HG03097 (cell line): ENCODE measurements at regions not wholly inside any gene's neighbourhood (a gene's known extent, or its start where the extent isn't known, plus 50 kb on each side); places are given as distances from the start of the nearest gene placed in this dataset.

Experiments used
- ATAC-seq: cut with Tn5 transposase; IDR thresholded peaks from one replicate; pipeline ENCODE4 v1.9.1; 2021; ENCODE audit not compliant: unreplicated experiment, low FRiP score

DNA sequence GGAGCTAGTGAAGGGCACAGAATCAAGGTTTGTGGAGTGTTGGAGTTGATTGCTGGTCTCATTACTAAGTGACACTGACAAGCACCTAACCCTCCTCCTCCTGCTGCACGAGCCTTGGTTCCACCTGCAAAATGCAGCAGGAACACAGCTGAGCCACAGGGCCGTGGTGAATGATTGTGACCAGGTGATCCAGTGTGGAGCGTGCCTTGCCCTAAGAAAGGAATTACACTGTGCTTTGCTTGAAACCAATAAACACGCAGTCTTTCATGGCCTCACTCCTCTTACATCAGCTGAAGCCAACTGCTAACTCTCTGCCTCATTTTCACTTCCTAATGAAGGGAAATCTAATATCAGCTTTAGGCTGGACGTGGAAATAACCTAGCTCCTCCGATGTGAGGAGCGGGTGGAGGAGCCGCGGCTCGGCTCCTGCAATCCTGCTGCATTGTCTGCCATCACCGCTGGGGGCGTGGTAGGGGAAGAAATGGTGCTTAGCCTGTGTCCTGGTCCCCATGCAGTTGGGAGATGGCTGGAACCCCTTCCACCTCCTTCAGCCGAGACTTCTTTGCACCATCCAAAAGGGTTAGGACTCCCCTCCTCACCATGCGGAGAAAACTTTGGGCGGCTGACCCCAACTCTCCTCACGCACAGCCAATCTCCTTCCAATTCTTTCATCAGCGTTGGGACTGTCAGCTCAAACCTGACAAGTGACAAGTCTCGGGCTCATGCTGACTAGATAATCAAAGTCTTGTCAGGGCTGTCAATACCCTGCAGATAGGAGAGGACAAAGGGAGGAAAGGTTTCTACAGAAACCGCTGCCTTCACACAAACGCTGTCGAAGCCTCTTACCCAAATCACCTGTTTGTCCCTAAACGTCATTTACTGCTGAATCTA is 427.9 kb downstream of the ZNF536 start:
- no peak for ATAC-seq

DNA sequence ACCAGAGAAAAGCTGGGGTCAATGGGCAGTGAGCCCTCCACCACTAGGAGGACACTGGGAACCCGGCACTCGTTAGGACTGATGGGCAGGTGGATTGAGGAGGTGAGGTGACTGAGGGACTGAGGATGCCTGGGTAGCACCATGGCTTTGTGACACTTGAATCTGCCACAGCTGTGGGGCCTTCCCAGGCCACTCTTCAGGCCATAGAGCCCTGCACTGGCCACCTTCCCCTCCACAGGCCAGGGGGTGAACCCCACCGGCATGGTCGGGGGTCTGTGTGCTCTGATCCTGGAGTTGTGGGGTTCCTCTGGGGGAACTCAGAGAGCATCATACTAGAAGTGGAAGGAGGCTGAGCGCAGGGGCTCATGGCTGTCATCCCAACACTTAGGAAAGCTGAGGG is 423.5 kb downstream of the ZNF536 start:
- no peak for ATAC-seq

DNA sequence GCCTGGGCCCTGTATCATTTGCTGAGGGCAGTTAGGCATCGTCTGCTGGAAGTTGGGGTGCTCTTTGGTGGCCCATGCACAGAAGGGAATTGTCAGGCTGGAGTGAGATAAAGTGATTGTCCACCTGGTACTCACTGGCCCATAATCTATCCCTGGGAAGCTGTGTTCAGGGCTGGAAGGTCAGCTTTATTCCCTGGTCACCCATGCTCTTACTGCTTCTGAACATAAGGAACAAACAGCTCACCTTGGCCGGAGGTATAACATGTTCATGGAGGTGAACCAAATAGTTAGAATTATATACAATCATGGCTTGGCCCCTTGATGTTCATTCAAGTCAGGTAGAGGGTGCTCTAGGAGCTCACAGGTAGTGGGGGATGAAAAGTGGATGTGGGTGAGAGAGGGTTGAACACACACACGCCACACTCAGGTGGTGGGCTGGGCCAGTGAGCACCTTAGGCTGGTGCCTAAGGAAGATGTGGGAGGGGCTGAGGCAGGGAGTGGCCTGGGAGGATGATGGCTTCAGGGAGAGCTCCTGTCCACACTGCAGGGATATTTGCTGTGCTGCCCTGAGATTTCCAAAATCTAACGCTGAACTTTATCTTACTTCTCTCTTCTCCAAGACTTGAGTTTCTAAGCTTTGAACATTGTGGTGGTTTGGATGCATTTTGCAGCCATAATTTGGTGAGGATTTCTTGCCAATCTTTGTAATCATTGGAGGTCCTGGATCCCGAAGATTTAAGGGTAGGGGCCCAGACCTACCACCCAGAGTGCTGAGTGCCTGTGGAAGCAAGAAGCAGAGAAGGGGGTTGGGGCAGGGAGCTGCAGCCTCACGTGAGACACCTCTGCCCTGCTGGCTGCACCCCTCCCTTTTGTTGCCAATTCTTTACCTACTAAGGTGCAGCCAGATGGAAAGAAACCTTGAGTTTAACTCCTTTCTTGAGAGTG is 420.6 kb downstream of the ZNF536 start:
- no peak for ATAC-seq

DNA sequence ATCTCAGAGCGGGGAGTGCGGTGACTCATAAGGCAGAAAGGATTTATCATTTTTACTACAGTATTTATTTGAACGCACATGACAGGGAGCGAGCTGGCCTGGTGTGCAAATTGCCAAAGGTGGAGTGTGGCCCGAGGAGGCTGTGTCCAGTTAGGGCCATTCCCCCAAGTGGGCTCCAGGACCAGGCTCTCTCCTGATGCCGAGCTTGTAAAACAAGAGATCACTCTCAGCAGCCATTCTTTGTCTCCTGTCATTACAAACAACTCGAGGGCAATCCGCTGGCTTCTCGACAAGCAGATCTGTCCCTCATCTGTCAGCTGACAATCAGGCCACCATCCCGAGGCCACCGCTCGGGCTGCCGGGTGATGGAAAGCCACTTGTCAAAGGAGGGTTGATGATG is 418.9 kb downstream of the ZNF536 start:
- ATAC-seq = no peak

DNA sequence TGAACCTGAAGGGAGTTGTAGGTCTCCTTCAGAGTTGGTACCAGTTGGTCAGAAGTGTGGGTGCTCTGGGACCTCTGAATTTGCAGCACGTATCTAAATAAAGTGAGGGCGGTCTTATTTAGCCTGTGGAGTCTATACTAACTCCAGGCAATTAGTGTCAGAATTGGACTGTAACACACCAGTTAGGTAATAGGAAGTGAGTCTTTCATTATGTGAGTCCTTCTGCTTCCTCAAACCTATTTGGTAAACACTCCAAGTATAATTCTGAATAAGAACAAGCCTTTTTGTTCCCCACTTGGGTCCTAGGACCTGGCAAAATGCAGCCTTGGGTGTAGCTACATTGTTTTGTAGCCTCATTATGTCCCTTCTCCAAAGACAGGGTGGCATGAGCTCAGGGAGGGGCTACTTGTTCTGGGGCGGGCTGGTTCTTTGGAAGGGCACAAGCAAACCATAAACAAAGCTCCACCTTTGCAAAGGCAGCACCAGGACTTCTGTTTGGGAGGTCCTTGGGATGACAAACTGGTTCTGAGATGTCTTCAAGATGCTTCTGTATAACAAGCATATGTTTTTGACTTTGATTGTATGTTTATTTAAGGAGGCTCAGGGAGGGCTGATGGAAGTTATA is 418.0 kb downstream of the ZNF536 start:
- no peak for ATAC-seq

DNA sequence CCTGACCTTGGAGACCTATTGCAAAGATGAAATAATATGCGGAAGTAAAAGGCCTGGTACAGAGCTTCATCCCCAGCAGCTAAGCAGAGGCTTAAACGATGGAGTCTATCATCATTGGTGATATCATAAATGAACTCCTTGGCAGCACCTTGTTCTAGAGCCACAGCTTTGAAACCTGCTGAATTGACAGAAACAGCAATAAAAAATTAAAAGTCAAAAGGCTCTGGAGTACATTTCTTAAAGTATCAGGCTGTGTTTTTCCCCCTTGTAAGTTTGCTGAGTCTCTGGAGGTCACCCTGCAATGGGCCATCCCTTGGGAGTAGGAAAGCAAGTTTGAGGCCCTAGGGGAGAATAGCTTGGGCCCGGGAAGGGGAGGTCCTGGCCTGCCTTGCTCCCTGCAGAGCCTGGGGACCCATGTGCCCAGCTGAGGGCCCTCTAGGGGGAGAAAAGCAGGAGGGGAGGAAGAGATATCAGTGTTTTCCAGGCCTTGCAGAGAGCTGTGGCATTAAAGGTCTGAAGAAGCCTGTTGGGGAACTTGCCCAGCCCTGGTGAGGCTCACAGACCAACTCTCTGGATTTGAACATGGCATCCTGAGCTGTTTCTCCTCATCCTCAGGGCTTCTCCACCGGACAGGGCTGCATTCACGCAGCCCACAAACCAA is 416.1 kb downstream of the ZNF536 start:
- ATAC-seq = no peak

DNA sequence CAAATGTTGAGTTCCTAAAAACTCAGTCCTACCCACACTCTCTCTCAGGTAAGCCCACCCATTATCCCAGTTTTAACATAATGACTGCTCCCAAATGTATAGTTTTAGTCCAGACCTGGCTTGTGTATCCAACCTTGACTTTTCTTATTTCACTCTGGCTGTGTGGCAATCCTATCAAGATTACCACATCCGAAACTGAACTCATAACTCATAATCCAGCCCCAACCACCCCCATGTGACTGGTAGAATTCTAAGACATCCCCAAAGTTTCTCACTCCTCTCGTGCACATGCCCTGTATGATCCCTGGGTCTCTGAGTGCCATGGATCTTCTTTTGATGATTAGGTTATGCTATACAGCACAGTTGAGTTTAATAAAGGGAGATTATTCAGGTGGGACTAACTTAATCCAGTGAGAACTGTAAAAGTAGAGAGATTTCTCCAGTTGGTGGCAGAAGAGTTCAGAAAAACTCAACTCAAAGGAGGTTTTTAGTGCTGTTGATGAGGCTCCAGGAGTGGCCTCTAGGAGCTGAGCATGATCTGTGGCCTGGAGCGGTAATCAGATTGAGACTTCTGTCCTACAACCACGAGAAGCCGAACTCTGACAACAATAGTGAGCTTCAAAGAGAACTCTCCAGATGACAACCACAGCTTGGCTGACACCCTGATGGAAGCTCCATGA is 413.4 kb downstream of the ZNF536 start:
- no peak for ATAC-seq

DNA sequence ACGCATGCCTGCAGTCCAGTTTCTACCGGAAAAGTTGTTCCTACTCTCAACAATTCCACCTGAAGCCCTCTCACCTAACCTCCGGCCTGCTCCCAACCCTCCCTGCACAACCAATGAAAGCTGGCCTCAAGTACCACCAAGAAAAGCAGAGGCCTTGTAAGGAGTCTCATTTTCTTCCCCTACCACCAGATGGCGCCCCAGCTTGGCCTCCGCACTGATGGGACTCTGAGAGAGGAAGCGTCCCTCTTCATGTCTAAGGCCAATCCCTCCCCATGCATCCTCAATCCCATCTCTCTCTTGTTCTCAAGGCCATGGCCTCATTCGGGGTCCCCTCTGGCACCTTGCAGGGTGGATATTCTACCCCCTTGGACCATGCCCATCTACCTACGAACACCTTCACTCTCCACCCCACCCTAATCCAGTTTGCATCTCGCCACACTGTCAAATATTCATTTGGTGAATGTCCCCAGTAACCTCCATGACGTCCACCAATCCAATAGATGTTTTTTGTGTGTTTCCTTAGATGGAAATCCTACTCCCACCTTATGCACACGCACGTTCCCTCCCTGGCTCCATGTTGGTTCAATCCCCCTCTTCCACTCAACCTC is 412.8 kb downstream of the ZNF536 start:
- ATAC-seq = no peak

DNA sequence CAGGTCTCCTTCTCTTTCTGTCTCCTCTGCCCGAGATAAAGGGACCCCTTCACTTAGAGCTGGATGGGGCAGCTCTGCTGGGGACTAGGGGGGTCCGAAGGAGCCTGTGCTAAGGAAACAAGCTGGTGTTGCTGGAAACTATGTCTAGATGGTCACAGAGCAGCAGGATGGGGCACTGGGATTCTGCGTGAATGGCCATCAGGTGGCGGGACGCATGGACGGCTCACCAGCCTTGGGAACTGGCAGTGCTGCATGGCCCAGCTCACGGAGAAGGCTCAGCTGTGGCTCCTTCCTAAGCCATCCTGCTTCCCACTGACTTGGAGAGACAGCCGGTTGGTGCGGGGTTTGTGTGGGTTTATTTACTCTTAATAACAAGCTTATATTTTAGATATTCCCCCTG is 411.8 kb downstream of the ZNF536 start:
- ATAC-seq = no peak

DNA sequence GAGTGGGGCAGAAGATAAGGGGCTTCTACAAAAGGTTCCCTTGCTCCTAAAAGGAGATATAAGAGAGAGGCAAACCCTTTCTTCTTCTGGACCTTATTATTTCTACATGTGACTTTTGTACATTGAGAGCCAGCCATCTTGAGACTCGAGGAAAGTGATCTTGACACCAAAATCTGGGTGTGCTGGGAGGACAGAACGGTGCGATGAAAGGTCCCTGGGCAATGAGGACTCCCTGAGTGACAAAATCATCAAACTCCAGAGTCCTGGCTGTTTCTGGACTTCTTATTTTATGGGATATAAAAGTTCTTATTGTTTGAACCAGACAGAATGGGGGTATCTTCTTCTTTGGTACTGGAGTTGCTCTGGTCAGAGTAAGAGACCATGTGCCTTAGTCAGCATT is 411.0 kb downstream of the ZNF536 start:
- ATAC-seq = no peak

DNA sequence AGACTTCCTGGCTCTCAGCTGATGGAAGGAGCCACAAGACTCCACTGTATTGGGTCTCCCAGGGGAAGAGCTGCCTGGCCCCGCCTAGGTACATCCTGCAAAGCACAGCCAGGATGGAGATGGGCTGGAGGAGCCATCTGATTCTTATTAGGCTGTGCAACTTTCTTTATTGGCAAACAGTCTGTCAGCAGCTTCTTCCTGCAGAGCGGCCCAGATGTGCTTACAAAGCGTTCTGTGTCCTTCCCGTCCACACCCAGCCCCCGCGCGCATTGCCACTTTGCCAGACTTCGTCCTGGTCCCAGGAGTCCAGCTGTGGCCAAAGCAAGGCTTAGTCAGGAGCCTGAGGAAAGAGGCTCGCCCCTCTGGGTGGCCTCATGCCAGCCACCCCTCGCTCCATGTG is 409.3 kb downstream of the ZNF536 start:
- ATAC-seq = no peak

DNA sequence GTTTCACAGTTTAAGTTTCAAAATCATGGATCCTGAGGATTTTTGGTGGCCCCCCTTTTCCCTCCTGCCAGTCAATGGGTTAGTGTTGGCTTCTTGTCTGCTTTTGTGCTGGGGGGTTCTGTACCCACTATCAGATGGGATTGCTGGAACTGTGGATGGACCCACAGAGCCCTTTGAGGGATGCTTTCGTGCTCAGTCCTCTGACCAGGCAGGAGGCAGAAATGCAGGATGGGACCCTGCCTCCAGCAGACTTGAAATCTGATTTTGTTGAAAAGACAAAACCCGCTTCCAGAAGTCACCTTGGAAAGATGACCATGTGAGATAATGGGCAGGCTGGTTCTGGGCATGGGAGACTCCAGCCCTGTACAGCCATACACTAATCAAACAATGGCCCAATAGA is 408.9 kb downstream of the ZNF536 start:
- no peak for ATAC-seq

DNA sequence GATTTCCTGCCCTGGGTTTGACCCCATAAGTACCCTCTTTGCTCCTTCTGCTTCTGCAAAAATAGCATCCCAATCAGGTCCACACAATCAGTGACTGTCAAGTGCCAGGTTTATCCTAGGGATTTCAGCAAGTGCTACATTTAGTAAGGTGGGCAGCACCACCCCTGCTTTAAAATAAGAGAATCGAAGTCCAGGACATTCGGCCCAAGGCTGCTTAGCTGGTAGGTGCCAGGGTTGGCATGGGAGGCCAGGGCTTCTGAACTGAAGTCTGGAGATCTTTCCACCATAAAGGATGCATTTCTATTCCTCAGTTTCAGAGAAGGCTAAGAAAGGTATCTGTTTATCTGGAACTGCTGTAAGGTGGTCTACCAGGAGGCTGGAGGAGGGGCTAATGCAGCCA is 408.3 kb downstream of the ZNF536 start:
- ATAC-seq = no peak

DNA sequence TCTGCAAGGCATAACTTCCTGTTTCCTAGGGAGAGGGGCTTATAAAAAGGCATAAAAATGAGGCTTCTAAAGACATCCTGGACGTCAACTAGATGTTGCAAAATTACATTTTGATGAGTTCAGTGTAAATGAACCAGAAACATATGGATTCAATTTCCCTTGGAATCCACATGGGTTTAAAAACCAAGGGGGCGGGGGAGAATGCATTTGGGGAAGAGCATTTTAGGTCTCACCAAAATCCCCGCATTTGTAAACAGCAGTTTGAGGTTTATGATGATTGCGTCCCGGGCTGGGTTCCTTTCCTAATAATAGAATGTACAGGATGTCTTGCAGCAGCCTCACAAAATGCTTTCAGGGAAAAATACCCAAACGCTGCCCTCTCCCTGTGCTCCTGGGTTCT is 407.8 kb downstream of the ZNF536 start:
- no peak for ATAC-seq

DNA sequence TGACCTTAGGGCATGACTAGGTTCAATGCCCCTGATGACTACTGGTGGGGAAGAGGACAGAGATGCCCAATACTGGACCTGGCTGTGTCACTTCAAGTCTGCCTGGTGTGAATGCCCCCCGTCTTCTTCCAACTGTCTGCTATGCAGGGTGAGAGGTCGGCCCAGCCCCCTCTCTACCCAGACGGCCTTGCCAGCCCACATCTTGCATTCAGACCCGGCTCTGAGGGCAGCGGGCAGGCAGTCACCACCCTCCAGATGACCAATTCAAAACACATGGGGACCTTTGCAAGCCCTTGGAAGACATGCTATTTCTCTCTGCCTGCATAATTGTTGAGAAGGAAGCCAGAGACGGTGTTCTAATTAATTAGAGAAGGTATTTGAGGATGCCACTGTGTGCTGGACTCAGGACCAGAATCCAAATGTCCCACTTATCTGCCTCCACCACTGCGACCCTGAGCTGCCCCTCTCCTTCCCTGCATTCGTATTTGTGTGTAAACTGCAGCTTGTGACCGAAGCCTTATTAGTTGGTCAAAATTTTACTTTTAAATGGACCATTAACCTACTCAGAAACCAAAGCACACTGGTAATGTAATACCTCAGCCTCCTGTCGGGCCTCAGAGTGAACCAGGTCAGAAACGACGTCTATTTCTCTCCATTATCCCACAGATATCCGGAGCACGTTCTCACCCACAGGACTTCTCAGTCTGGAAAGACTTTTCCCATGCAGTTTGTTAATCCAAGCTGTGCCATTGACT is 407.0 kb downstream of the ZNF536 start:
- no peak for ATAC-seq

DNA sequence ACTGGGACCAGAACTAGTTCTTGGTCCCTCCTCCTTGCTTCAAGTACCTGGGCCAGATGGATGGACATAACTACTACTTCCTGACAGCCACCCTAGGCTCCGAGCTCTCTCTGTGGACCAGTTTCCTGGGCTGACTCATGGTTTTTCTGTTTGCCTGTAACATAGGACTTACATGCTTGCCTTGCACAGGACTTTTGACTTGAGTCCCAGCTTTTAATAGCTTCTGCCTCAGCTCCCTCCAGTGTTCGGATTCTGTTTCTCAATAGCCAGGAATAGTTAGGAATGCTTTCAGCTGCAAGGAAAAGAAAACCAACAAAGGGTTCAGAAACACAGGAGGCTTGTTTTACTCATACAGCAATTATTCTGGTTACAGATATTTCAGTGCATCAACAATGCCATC is 405.9 kb downstream of the ZNF536 start:
- ATAC-seq = no peak

DNA sequence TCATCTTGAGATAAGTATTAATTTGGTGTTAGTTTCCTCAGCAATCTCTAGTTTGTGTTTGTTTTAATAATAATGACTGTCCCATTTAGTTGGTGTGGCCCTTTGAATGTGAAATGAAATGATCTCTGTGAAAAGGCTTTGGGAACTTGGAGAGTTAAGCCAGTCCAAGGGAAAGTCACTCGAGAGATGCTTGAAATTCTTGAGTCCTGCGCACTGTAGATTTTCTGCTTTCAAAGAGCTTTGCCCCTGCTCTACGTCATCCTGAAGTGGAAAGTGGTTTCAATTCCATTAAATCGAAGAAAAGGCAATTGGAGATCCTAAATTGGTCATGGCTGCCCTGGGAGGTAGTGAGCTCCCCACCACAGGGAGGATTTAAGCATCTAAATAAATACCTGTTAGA is 403.8 kb downstream of the ZNF536 start:
- ATAC-seq = no peak

DNA sequence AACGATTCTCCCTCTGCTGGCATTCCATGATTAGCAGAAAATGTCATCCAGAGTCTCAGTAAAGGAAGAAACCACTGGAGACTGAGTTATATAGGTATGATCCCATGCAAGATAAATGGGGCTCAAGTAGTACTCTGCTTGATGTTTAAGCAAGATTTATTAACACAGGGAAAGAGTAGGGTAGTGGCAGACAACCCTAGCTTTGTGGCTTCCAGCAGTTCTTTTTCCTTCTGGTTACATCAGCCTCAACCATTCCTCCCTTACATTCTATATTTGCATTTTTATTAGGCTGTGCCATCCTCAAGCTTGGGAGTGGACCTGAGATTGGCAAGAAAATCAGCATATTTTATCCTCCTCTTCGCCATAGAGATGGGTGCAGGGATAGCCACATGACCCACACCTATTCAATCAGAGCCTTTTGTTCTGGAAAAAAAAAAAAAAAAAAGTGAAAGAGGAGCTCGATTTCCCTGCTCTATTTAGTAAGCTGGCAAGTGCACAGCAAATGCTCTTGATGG is 402.1 kb downstream of the ZNF536 start:
- ATAC-seq = no peak

DNA sequence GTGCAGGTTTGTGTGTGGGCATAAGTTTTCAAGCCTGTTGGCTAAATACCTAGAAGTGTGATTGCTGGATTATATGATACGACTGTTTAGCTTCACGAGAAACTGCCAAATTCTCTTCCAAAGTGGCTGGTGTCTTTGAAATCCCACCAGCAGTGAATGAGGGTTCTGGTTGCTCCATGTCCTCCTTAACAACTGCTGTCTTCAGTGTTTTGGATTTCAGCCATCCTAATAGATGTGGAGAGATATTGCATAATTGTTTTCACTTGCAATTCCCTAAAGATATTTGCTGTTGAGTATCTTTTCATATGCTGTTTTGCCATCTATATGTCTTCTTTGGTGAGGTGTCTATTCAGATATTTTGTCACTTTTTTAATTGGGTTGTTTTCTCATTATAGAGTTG is 390.5 kb downstream of the ZNF536 start:
- ATAC-seq = no peak
